HCT116 (cell line): ENCODE measurements at regions not wholly inside any gene's neighbourhood (a gene's known extent, or its start where the extent isn't known, plus 50 kb on each side); places are given as distances from the start of the nearest gene placed in this dataset.

Source experiments
- ATAC-seq: fragments of 200-7000 bp; cut with Tn5 transposase; 2 replicates; pipeline ENCODE4 v1.9.1; 2020; ENCODE audit warnings: mild to moderate bottlenecking, moderate library complexity
- BruUV-seq: library from RNA; stranded (reverse); fragments of 400-500 nt; replicated peaks from 2 replicates; lab custom pipeline; 2021; lab: Mats Ljungman, UMichigan
- CTCF ChIA-PET: fragments of 300-600 bp; sonication (Branson Sonifier 250); formaldehyde crosslinking; loops from one replicate; lab custom pipeline; 2021; ENCODE audit warnings: antibody characterized with exemption; lab: Charles Lee
- POLR2A ChIA-PET: fragments of 300-600, 350-600 bp; sonication (Branson Sonifier 250); formaldehyde crosslinking; loops from one replicate; lab custom pipeline; 2021; ENCODE audit warnings: antibody characterized with exemption; lab: Charles Lee
- RAD21 ChIA-PET, 2 experiments: fragments of 300-600 bp; sonication (Branson Sonifier 250); formaldehyde crosslinking; loops; one replicate each; lab custom pipeline; 2023; ENCODE audit warnings: low total read pairs in 2 of 2; ENCODE audit not compliant: uncharacterized antibody in 2 of 2, unreplicated experiment in 2 of 2, low non-redundant PET in 1 of 2; lab: Charles Lee
- DNase-seq: peaks from one replicate; pipeline ENCODE4 v3.0.0-alpha.2; 2010; ENCODE audit warnings: low read depth, low spot score
- H2AFZ ChIP-seq: fragments of 200-600 bp; shearing (Covaris generic), sonication (generic); 2 replicates; pipeline ENCODE4 v1.6.1; 2017; ENCODE audit warnings: low read depth, mixed run types, mixed read lengths, antibody characterized with exemption, low read length; ENCODE audit not compliant: poor library complexity, severe bottlenecking
- H3K27ac ChIP-seq: 2 replicates; pipeline ENCODE4 v1.5.1; 2012; ENCODE audit warnings: low read depth, low read length
- H3K27me3 ChIP-seq: fragments of 200-600 bp; sonication (generic); 2 replicates; pipeline ENCODE4 v1.6.1; 2016; ENCODE audit warnings: mixed run types, low read length, mixed read lengths; ENCODE audit not compliant: insufficient read depth
- H3K36me3 ChIP-seq, 2 experiments: fragments of 200-500 bp in 1 of 2; fragments of 200-600 bp in 1 of 2; sonication (Bioruptor generic) in 1 of 2; sonication (generic) in 1 of 2; 2 replicates each; pipeline versions ENCODE4 v1.5.1 to v1.6.1; 2014 to 2016; ENCODE audit warnings: low read length in 2 of 2, inconsistent platforms in 1 of 2, mixed read lengths in 1 of 2, mixed run types in 1 of 2; ENCODE audit not compliant: insufficient read depth in 2 of 2, control insufficient read depth in 1 of 2
- H3K4me1 ChIP-seq, 2 experiments: fragments of 200-600 bp in 1 of 2; sonication (generic) in 1 of 2; 2 replicates each; pipeline versions ENCODE4 v1.5.1 to v1.6.1; 2012 to 2017; ENCODE audit warnings: low read length in 2 of 2, inconsistent platforms in 1 of 2, mild to moderate bottlenecking in 1 of 2, mixed read lengths in 1 of 2, mixed run types in 1 of 2, moderate library complexity in 1 of 2; ENCODE audit not compliant: insufficient read depth in 2 of 2, control insufficient read depth in 1 of 2
- H3K4me2 ChIP-seq: fragments of 200-600 bp; sonication (generic); 2 replicates; pipeline ENCODE4 v1.6.1; 2017; ENCODE audit warnings: mixed run types, low read length, mixed read lengths
- H3K4me3 ChIP-seq, 2 experiments: fragments of 200-600 bp in 1 of 2; sonication (generic) in 1 of 2; replicated peaks in 1 of 2; 2 replicates each; pipeline ENCODE4 v1.5.1; 2011 to 2016; ENCODE audit warnings: low read length in 2 of 2, control low read depth in 1 of 2, low read depth in 1 of 2, mild to moderate bottlenecking in 1 of 2, mixed read lengths in 1 of 2, mixed run types in 1 of 2
- H3K79me2 ChIP-seq: fragments of 200-600 bp; sonication (generic); 2 replicates; pipeline ENCODE4 v1.6.1; 2017; ENCODE audit warnings: mild to moderate bottlenecking, mixed run types, low read length, moderate library complexity, mixed read lengths; ENCODE audit not compliant: insufficient read depth
- H3K9ac ChIP-seq: fragments of 200-600 bp; sonication (generic); 2 replicates; pipeline ENCODE4 v1.6.1; 2016; ENCODE audit warnings: low read length, mixed read lengths
- H3K9me2 ChIP-seq: fragments of 200-600 bp; sonication (generic), shearing (Covaris generic); 2 replicates; pipeline ENCODE4 v1.6.1; 2017; ENCODE audit warnings: mixed run types, mild to moderate bottlenecking, moderate library complexity; ENCODE audit not compliant: insufficient read depth
- H3K9me3 ChIP-seq, 2 experiments: fragments of 200-500 bp in 1 of 2; fragments of 200-600 bp in 1 of 2; sonication (Bioruptor generic) in 1 of 2; sonication (generic) in 1 of 2; 2 replicates each; pipeline ENCODE4 v1.6.1; 2014 to 2017; ENCODE audit warnings: low read length in 2 of 2, mixed read lengths in 2 of 2, inconsistent platforms in 1 of 2, low read depth in 1 of 2, mild to moderate bottlenecking in 1 of 2, mixed run types in 1 of 2, moderate library complexity in 1 of 2; ENCODE audit not compliant: control insufficient read depth in 1 of 2, insufficient read depth in 1 of 2
- H4K20me1 ChIP-seq: fragments of 200-600 bp; sonication (generic), shearing (Covaris generic); 2 replicates; pipeline ENCODE4 v1.6.1; 2017; ENCODE audit warnings: mixed run types, mild to moderate bottlenecking, moderate library complexity; ENCODE audit not compliant: insufficient read depth
- ATF3 ChIP-seq: IDR thresholded peaks from 2 replicates; pipeline ENCODE4 v1.6.1; 2012
- CBX3 ChIP-seq: IDR thresholded peaks from 2 replicates; pipeline ENCODE4 v1.6.1; 2012; ENCODE audit warnings: low read depth
- CEBPB ChIP-seq: IDR thresholded peaks from 2 replicates; pipeline ENCODE4 v1.6.1; 2012; ENCODE audit warnings: low read depth
- EGR1 ChIP-seq: IDR thresholded peaks from 2 replicates; pipeline ENCODE4 v1.6.1; 2012; ENCODE audit warnings: low read depth
- ELF1 ChIP-seq: IDR thresholded peaks from 2 replicates; pipeline ENCODE4 v1.6.1; 2012; ENCODE audit warnings: low read depth, borderline replicate concordance
- EZH2 ChIP-seq: fragments of 200-600 bp; sonication (generic); IDR thresholded peaks from 2 replicates; pipeline ENCODE4 v1.6.1; 2017; ENCODE audit warnings: antibody characterized with exemption, mixed run types
- EZH2phosphoT487 ChIP-seq: fragments of 200-600 bp; IDR thresholded peaks from 2 replicates; pipeline ENCODE4 v1.6.1; 2018; ENCODE audit warnings: antibody characterized with exemption, borderline replicate concordance
- FOSL1 ChIP-seq: IDR thresholded peaks from 2 replicates; pipeline ENCODE4 v1.6.1; 2012; ENCODE audit warnings: low read depth
- MAX ChIP-seq: IDR thresholded peaks from 2 replicates; pipeline ENCODE4 v1.6.1; 2012
- POLR2A ChIP-seq: IDR thresholded peaks from 2 replicates; pipeline ENCODE4 v1.7.0; 2011; ENCODE audit warnings: borderline replicate concordance; ENCODE audit not compliant: insufficient read depth, insufficient read length; ENCODE audit errors: extremely low read depth
- POLR2AphosphoS5 ChIP-seq: IDR thresholded peaks from 2 replicates; pipeline ENCODE4 v1.6.1; 2011; ENCODE audit warnings: mild to moderate bottlenecking, low read depth, low read length, moderate library complexity
- RAD21 ChIP-seq: IDR thresholded peaks from 2 replicates; pipeline ENCODE4 v1.6.1; 2012; ENCODE audit warnings: low read depth, mild to moderate bottlenecking
- SIN3A ChIP-seq: IDR thresholded peaks from 2 replicates; pipeline ENCODE4 v1.6.1; 2012; ENCODE audit warnings: low read depth
- SP1 ChIP-seq: IDR thresholded peaks from 2 replicates; pipeline ENCODE4 v1.6.1; 2012; ENCODE audit warnings: low read depth
- SRF ChIP-seq: IDR thresholded peaks from 2 replicates; pipeline ENCODE4 v1.6.1; 2012; ENCODE audit warnings: low read depth
- YY1 ChIP-seq: IDR thresholded peaks from 2 replicates; pipeline ENCODE4 v1.6.1; 2011; ENCODE audit warnings: low read length, low read depth, moderate library complexity, mild to moderate bottlenecking; ENCODE audit not compliant: insufficient replicate concordance; ENCODE audit errors: extremely low read depth
- ZBTB33 ChIP-seq: IDR thresholded peaks from 2 replicates; pipeline ENCODE4 v1.6.1; 2011; ENCODE audit warnings: mild to moderate bottlenecking, low read length, moderate library complexity; ENCODE audit not compliant: insufficient replicate concordance; ENCODE audit errors: extremely low read depth
- ZFX ChIP-seq: fragments of 450-650 bp; IDR thresholded peaks from 2 replicates; pipeline ENCODE4 v1.6.1; 2017
- ZNF274 ChIP-seq: fragments of 200-500 bp; sonication (Bioruptor generic); IDR thresholded peaks from 2 replicates; pipeline ENCODE4 v1.6.1; 2014; ENCODE audit warnings: mild to moderate bottlenecking, low read depth, low read length, inconsistent platforms
- intact Hi-C: fragments of 100-400 bp; cut with micrococcal nuclease; formaldehyde crosslinking; loops from 2 replicates; pipeline ENCODE4 v1.10.0; 2022

- no peaks in the 10 kb centered on the region for H3K27me3 ChIP-seq
- H3K27ac ChIP-seq = no peak overlapping the region
- RAD21 ChIA-PET = no interaction called here
- no TSS peak for BruUV-seq
- no peaks in the 10 kb centered on the region for H3K4me1 ChIP-seq
- H2AFZ ChIP-seq = no peak overlapping the region
- CTCF ChIA-PET = no interaction called here
- POLR2A ChIA-PET = no interaction called here
- no peaks in the 10 kb centered on the region for H3K9me3 ChIP-seq
- no peak overlapping the region for H3K9ac ChIP-seq
- TF ChIP-seq SP1 (no peak), ATF3 (no peak), CEBPB (no peak), YY1 (no peak), SIN3A (no peak), ZNF274 (no peak), POLR2A (no peak), SRF (no peak), CBX3 (no peak), POLR2AphosphoS5 (no peak), EGR1 (no peak), FOSL1 (no peak), EZH2 (no peak), ELF1 (no peak), ZFX (no peak), RAD21 (no peak), EZH2phosphoT487 (no peak), ZBTB33 (no peak), MAX (no peak)
- H3K9me2 ChIP-seq = no peaks in the 10 kb centered on the region
- no peak overlapping the region for H3K4me3 ChIP-seq
- intact Hi-C loops = no loop called here
- DNase-seq (no peak), ATAC-seq (no peak)
- H3K4me2 ChIP-seq = no peak overlapping the region
- no peaks in the 10 kb centered on the region for H3K36me3 ChIP-seq
- H4K20me1 ChIP-seq = no peaks in the 10 kb centered on the region
- no peaks in the 10 kb centered on the region for H3K79me2 ChIP-seq
These were observed 885.6 kb upstream of the VRK2 start for GRCh38 chr2:57160976-57161375.
